ENCODE measurements at regions not wholly inside any gene's neighbourhood (a gene's known extent, or its start where the extent isn't known, plus 50 kb on each side); places are given as distances from the start of the nearest gene placed in this dataset.

GRCh38 chr11:26093206-26093605, 238.7 kb upstream of the ANO3 start:
- no peak for DNase-seq (ENCODE audit: low read depth in 1 of 2, low spot score in 1 of 2)
- TF ChIP-seq GABPA (IDR thresholded peaks at IDR 0.05; ENCODE audit: low read depth) (no peak), POLR2AphosphoS5 (IDR thresholded peaks at IDR 0.05; ENCODE audit: low read depth) (no peak), SPI1 (IDR thresholded peaks at IDR 0.05; ENCODE audit: borderline replicate concordance, low read depth) (no peak), CTCF (IDR thresholded peaks at IDR 0.05; ENCODE audit: insufficient read depth, low read length) (no peak), REST (IDR thresholded peaks at IDR 0.05; ENCODE audit: insufficient replicate concordance, low read depth) (no peak)
- H3K27ac ChIP-seq (replicated peaks) = no peak overlapping the region
- H3K27me3 ChIP-seq (ENCODE audit: insufficient read depth, poor library complexity, severe bottlenecking) = no peaks in the 10 kb centered on the region
- no peak overlapping the region for H3K4me3 ChIP-seq (replicated peaks; ENCODE audit: insufficient read depth, low read length)

GRCh38 chr11:26095340-26095739, 236.6 kb upstream of the ANO3 start:
- Histone ChIP-seq H3K27me3 (ENCODE audit: insufficient read depth, poor library complexity, severe bottlenecking) (no peaks in the 10 kb centered on the region), H3K4me3 (replicated peaks; ENCODE audit: insufficient read depth, low read length) (no peak overlapping the region), H3K27ac (replicated peaks) (no peak overlapping the region)
- TF ChIP-seq SPI1 (IDR thresholded peaks at IDR 0.05; ENCODE audit: borderline replicate concordance, low read depth) = no peak
- TF ChIP-seq POLR2AphosphoS5 (IDR thresholded peaks at IDR 0.05; ENCODE audit: low read depth) = no peak
- TF ChIP-seq CTCF (IDR thresholded peaks at IDR 0.05; ENCODE audit: insufficient read depth, low read length) = no peak
- TF ChIP-seq GABPA (IDR thresholded peaks at IDR 0.05; ENCODE audit: low read depth) = no peak
- TF ChIP-seq REST (IDR thresholded peaks at IDR 0.05; ENCODE audit: insufficient replicate concordance, low read depth) = no peak
- DNase-seq (ENCODE audit: low read depth in 1 of 2, low spot score in 1 of 2) = no peak

- H3K27ac ChIP-seq (replicated peaks) = no peak overlapping the region
- no peaks in the 10 kb centered on the region for H3K27me3 ChIP-seq (ENCODE audit: insufficient read depth, poor library complexity, severe bottlenecking)
- no peak for DNase-seq (ENCODE audit: low read depth in 1 of 2, low spot score in 1 of 2)
- no peak overlapping the region for H3K4me3 ChIP-seq (replicated peaks; ENCODE audit: insufficient read depth, low read length)
- no peak for TF ChIP-seq GABPA (IDR thresholded peaks at IDR 0.05; ENCODE audit: low read depth)
- TF ChIP-seq SPI1 (IDR thresholded peaks at IDR 0.05; ENCODE audit: borderline replicate concordance, low read depth) = no peak
- no peak for TF ChIP-seq REST (IDR thresholded peaks at IDR 0.05; ENCODE audit: insufficient replicate concordance, low read depth)
- no peak for TF ChIP-seq CTCF (IDR thresholded peaks at IDR 0.05; ENCODE audit: insufficient read depth, low read length)
- no peak for TF ChIP-seq POLR2AphosphoS5 (IDR thresholded peaks at IDR 0.05; ENCODE audit: low read depth)
These were observed 235.5 kb upstream of the ANO3 start for GRCh38 chr11:26096451-26096850.
